NT2/D1 (cell line): ENCODE measurements at regions not wholly inside any gene's neighbourhood (a gene's known extent, or its start where the extent isn't known, plus 50 kb on each side); places are given as distances from the start of the nearest gene placed in this dataset.

Experiments
- SUZ12 ChIP-seq: IDR thresholded peaks from 2 replicates; pipeline ENCODE4 v1.6.1; 2011; ENCODE audit not compliant: insufficient read length, insufficient read depth; ENCODE audit errors: extremely low read depth
- YY1 ChIP-seq: IDR thresholded peaks from 2 replicates; pipeline ENCODE4 v1.6.1; 2011; ENCODE audit not compliant: insufficient read length, insufficient read depth
- ZNF274 ChIP-seq: IDR thresholded peaks from 2 replicates; pipeline ENCODE4 v1.6.1; 2011; ENCODE audit warnings: mild to moderate bottlenecking, low read depth, low read length

DNA sequence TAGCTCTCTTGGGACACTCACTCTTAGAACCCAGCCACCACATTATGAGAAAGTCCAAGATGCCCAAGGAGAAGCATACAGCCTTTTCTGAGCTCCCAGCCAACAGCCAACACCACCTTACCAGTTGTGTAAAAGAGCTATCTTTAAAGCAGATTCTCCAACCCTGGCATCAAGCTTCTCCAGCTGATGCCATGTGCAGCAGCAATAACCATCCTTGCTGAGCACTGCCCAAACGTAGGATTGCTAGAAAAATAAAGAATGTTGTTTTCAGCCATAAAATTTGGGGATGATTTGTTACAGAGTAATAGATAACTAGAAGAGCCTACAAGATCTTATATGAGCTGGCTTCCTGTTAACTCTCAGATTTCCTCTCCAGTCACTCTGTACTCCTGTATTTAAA lies 443.7 kb upstream of the DYNLRB2 start:
- no peak for TF ChIP-seq SUZ12
- TF ChIP-seq YY1 = no peak
- no peak for TF ChIP-seq ZNF274
